Stimulated activated naive B cell treated with anti-CD40 and anti-IgM and Interleukin-4, amounts not matched to agents 10 μg/mL and 1 μg/mL and 100 μg/mL, for 72 hours (primary cell): ENCODE measurements at regions not wholly inside any gene's neighbourhood (a gene's known extent, or its start where the extent isn't known, plus 50 kb on each side); places are given as distances from the start of the nearest gene placed in this dataset.

ENCODE experiments used
- ATAC-seq, 2 donors: fragments of 150-1000 bp; cut with Tn5 transposase; replicated peaks; 2 replicates each; pipeline ENCODE4 v1.10.0; 2021; ENCODE audit warnings: moderate library complexity in 1 of 2
- DNase-seq: peaks from one replicate; pipeline ENCODE4 v3.0.0; 2021
- H3K27ac Mint-ChIP-seq: one replicate; pipeline ENCODE4 v1.8.0; 2022; ENCODE audit warnings: mild to moderate bottlenecking, mixed read lengths
- H3K27me3 Mint-ChIP-seq, 2 donors: one replicate each; pipeline ENCODE4 v1.8.0; 2022; ENCODE audit warnings: mixed read lengths in 2 of 2
- H3K36me3 Mint-ChIP-seq, 2 donors: one replicate each; pipeline ENCODE4 v1.8.0; 2022; ENCODE audit warnings: mixed read lengths in 2 of 2, mild to moderate bottlenecking in 1 of 2
- H3K4me1 Mint-ChIP-seq, 2 donors: one replicate each; pipeline ENCODE4 v1.8.0; 2022; ENCODE audit warnings: mixed read lengths in 2 of 2, mild to moderate bottlenecking in 1 of 2
- H3K4me3 Mint-ChIP-seq, 2 donors: one replicate each; pipeline ENCODE4 v1.8.0; 2022; ENCODE audit warnings: mild to moderate bottlenecking in 2 of 2, mixed read lengths in 2 of 2, moderate library complexity in 1 of 2
- H3K9me3 Mint-ChIP-seq, 2 donors: one replicate each; pipeline ENCODE4 v1.8.0; 2022; ENCODE audit warnings: mixed read lengths in 2 of 2, mild to moderate bottlenecking in 1 of 2

- H3K27ac Mint-ChIP-seq = no peak overlapping the region
- DNase-seq = no peak
- no peaks in the 10 kb centered on the region for H3K4me1 Mint-ChIP-seq
- ATAC-seq = no peak
- H3K4me3 Mint-ChIP-seq = no peak overlapping the region
- peaks cover 0 to 4% of the 10 kb centered on the region in 2 donors for H3K9me3 Mint-ChIP-seq
- no peaks in the 10 kb centered on the region for H3K36me3 Mint-ChIP-seq
- H3K27me3 Mint-ChIP-seq = no peaks in the 10 kb centered on the region
Observed at GRCh38 chr10:121098751-121099150, 247.6 kb downstream of the WDR11 start.

GRCh38 chr10:121099181-121099580, 248.0 kb downstream of the WDR11 start:
- Mint-ChIP-seq H3K4me1 (no peaks in the 10 kb centered on the region), H3K4me3 (no peak overlapping the region), H3K36me3 (no peaks in the 10 kb centered on the region), H3K9me3 (peaks cover 0 to 4% of the 10 kb centered on the region in 2 donors), H3K27ac (no peak overlapping the region), H3K27me3 (no peaks in the 10 kb centered on the region)
- ATAC-seq = no peak
- DNase-seq = no peak

GRCh38 chr10:121099592-121099991, 248.4 kb downstream of the WDR11 start:
- H3K9me3 Mint-ChIP-seq = peaks cover 0 to 4% of the 10 kb centered on the region in 2 donors
- no peak overlapping the region for H3K4me3 Mint-ChIP-seq
- no peak for ATAC-seq
- no peaks in the 10 kb centered on the region for H3K36me3 Mint-ChIP-seq
- H3K27me3 Mint-ChIP-seq = no peaks in the 10 kb centered on the region
- no peak for DNase-seq
- H3K27ac Mint-ChIP-seq = no peak overlapping the region
- H3K4me1 Mint-ChIP-seq = no peaks in the 10 kb centered on the region

- H3K9me3 Mint-ChIP-seq = peaks cover 0 to 2% of the 10 kb centered on the region in 2 donors
- ATAC-seq = no peak
- no peak overlapping the region for H3K27ac Mint-ChIP-seq
- no peaks in the 10 kb centered on the region for H3K4me1 Mint-ChIP-seq
- no peak for DNase-seq
- H3K27me3 Mint-ChIP-seq = no peaks in the 10 kb centered on the region
- H3K36me3 Mint-ChIP-seq = no peaks in the 10 kb centered on the region
- H3K4me3 Mint-ChIP-seq = no peak overlapping the region
Observed at GRCh38 chr10:121101561-121101960, 250.4 kb downstream of the WDR11 start.

GRCh38 chr10:121102706-121103105, 251.5 kb downstream of the WDR11 start:
- no peaks in the 10 kb centered on the region for H3K4me1 Mint-ChIP-seq
- H3K4me3 Mint-ChIP-seq = no peak overlapping the region
- ATAC-seq (no peak), DNase-seq (no peak)
- no peaks in the 10 kb centered on the region for H3K27me3 Mint-ChIP-seq
- peaks cover 0 to 4% of the 10 kb centered on the region in 2 donors for H3K9me3 Mint-ChIP-seq
- no peaks in the 10 kb centered on the region for H3K36me3 Mint-ChIP-seq
- no peak overlapping the region for H3K27ac Mint-ChIP-seq

- Mint-ChIP-seq H3K27me3 (no peaks in the 10 kb centered on the region), H3K4me3 (no peak overlapping the region), H3K4me1 (no peaks in the 10 kb centered on the region), H3K27ac (no peak overlapping the region), H3K9me3 (peaks cover 0 to 4% of the 10 kb centered on the region in 2 donors), H3K36me3 (no peaks in the 10 kb centered on the region)
- ATAC-seq (no peak), DNase-seq (no peak)
Observed at GRCh38 chr10:121104476-121105111, 253.4 kb downstream of the WDR11 start.

GRCh38 chr10:121106611-121107010, 255.4 kb downstream of the WDR11 start:
- no peaks in the 10 kb centered on the region for H3K27me3 Mint-ChIP-seq
- H3K4me3 Mint-ChIP-seq = no peak overlapping the region
- ATAC-seq (no peak), DNase-seq (no peak)
- no peaks in the 10 kb centered on the region for H3K4me1 Mint-ChIP-seq
- H3K9me3 Mint-ChIP-seq = peaks cover 0 to 1% of the 10 kb centered on the region in 2 donors
- no peak overlapping the region for H3K27ac Mint-ChIP-seq
- no peaks in the 10 kb centered on the region for H3K36me3 Mint-ChIP-seq

GRCh38 chr10:121108051-121108450, 256.9 kb downstream of the WDR11 start:
- peaks cover 0 to 1% of the 10 kb centered on the region in 2 donors for H3K9me3 Mint-ChIP-seq
- no peak overlapping the region for H3K4me3 Mint-ChIP-seq
- ATAC-seq = no peak

GRCh38 chr10:121110369-121110768, 259.2 kb downstream of the WDR11 start:
- H3K27me3 Mint-ChIP-seq = no peaks in the 10 kb centered on the region
- H3K4me3 Mint-ChIP-seq = no peak overlapping the region
- no peaks in the 10 kb centered on the region for H3K36me3 Mint-ChIP-seq
- H3K4me1 Mint-ChIP-seq = no peaks in the 10 kb centered on the region
- ATAC-seq = no peak
- H3K27ac Mint-ChIP-seq = no peak overlapping the region
- no peak for DNase-seq
- H3K9me3 Mint-ChIP-seq = peaks cover 1 to 3% of the 10 kb centered on the region in 2 donors

More at GRCh38 chr10:121108051-121108450, 256.9 kb downstream of the WDR11 start:
- DNase-seq = no peak
- H3K27me3 Mint-ChIP-seq = no peaks in the 10 kb centered on the region
- H3K36me3 Mint-ChIP-seq = no peaks in the 10 kb centered on the region
- H3K4me1 Mint-ChIP-seq = no peaks in the 10 kb centered on the region
- no peak overlapping the region for H3K27ac Mint-ChIP-seq

- no peak for ATAC-seq
- Mint-ChIP-seq H3K27ac (no peak overlapping the region), H3K36me3 (no peaks in the 10 kb centered on the region), H3K27me3 (no peaks in the 10 kb centered on the region), H3K4me3 (no peak overlapping the region), H3K9me3 (peaks cover 4 to 8% of the 10 kb centered on the region in 2 donors), H3K4me1 (no peaks in the 10 kb centered on the region)
- DNase-seq = no peak
Observed at GRCh38 chr10:121112136-121112535, 261.0 kb downstream of the WDR11 start.

GRCh38 chr10:121112579-121113384, 261.6 kb downstream of the WDR11 start:
- H3K27me3 Mint-ChIP-seq = no peaks in the 10 kb centered on the region
- ATAC-seq (no peak), DNase-seq (no peak)
- no peaks in the 10 kb centered on the region for H3K4me1 Mint-ChIP-seq
- H3K4me3 Mint-ChIP-seq = no peak overlapping the region
- no peaks in the 10 kb centered on the region for H3K36me3 Mint-ChIP-seq
- no peak overlapping the region for H3K27ac Mint-ChIP-seq
- peaks cover 3 to 8% of the 10 kb centered on the region in 2 donors for H3K9me3 Mint-ChIP-seq

- Mint-ChIP-seq H3K4me1 (no peaks in the 10 kb centered on the region), H3K36me3 (no peaks in the 10 kb centered on the region), H3K27me3 (no peaks in the 10 kb centered on the region), H3K4me3 (no peak overlapping the region), H3K27ac (no peak overlapping the region), H3K9me3 (peaks cover 3 to 8% of the 10 kb centered on the region in 2 donors)
- DNase-seq (no peak), ATAC-seq (no peak)
Observed at GRCh38 chr10:121113385-121113696, 262.2 kb downstream of the WDR11 start.

- no peak for ATAC-seq
- no peak for DNase-seq
- Mint-ChIP-seq H3K4me1 (no peaks in the 10 kb centered on the region), H3K27ac (no peak overlapping the region), H3K27me3 (no peaks in the 10 kb centered on the region), H3K9me3 (peaks cover 3 to 8% of the 10 kb centered on the region in 2 donors), H3K4me3 (no peak overlapping the region), H3K36me3 (no peaks in the 10 kb centered on the region)
Observed at GRCh38 chr10:121113911-121114310, 262.7 kb downstream of the WDR11 start.

GRCh38 chr10:121115154-121115553, 264.0 kb downstream of the WDR11 start:
- ATAC-seq = no peak
- Mint-ChIP-seq H3K36me3 (no peaks in the 10 kb centered on the region), H3K4me3 (no peak overlapping the region), H3K4me1 (no peaks in the 10 kb centered on the region), H3K27me3 (no peaks in the 10 kb centered on the region), H3K27ac (no peak overlapping the region), H3K9me3 (peaks cover 3 to 8% of the 10 kb centered on the region in 2 donors)
- DNase-seq = no peak

- H3K36me3 Mint-ChIP-seq = no peaks in the 10 kb centered on the region
- H3K9me3 Mint-ChIP-seq = peaks cover under 1 to 5% of the 10 kb centered on the region in 2 donors
- no peak overlapping the region for H3K4me3 Mint-ChIP-seq
- no peaks in the 10 kb centered on the region for H3K27me3 Mint-ChIP-seq
- ATAC-seq (no peak), DNase-seq (no peak)
- no peaks in the 10 kb centered on the region for H3K4me1 Mint-ChIP-seq
- H3K27ac Mint-ChIP-seq = no peak overlapping the region
Observed at GRCh38 chr10:121121462-121121861, 270.3 kb downstream of the WDR11 start.
